ENCODE measurements at regions not wholly inside any gene's neighbourhood (a gene's known extent, or its start where the extent isn't known, plus 50 kb on each side); places are given as distances from the start of the nearest gene placed in this dataset.

GRCh38 chr7:13336227-13336626, 648.8 kb downstream of the ARL4A start:
- peak; percentile 68 for DNase-seq

GRCh38 chr7:13352677-13353076, 636.8 kb downstream of the ETV1 start:
- no peak for DNase-seq

- DNase-seq = no peak
Observed at GRCh38 chr7:13359656-13360055, 629.8 kb downstream of the ETV1 start.

GRCh38 chr7:13386741-13387140, 602.7 kb downstream of the ETV1 start:
- no peak for DNase-seq

GRCh38 chr7:13407911-13408310, 581.6 kb downstream of the ETV1 start:
- DNase-seq = no peak

GRCh38 chr7:13411151-13411550, 578.3 kb downstream of the ETV1 start:
- no peak for DNase-seq

GRCh38 chr7:13411636-13412035, 577.8 kb downstream of the ETV1 start:
- DNase-seq = no peak

- DNase-seq = no peak
Observed at GRCh38 chr7:13414181-13414580, 575.3 kb downstream of the ETV1 start.

- peak; percentile 0 for DNase-seq
Observed at GRCh38 chr7:13414661-13415107, 574.8 kb downstream of the ETV1 start.

- no peak for DNase-seq
Observed at GRCh38 chr7:13416071-13416470, 573.4 kb downstream of the ETV1 start.

GRCh38 chr7:13416544-13416943, 572.9 kb downstream of the ETV1 start:
- DNase-seq = no peak

- DNase-seq = no peak
Observed at GRCh38 chr7:13420726-13421125, 568.7 kb downstream of the ETV1 start.

- no peak for DNase-seq
Observed at GRCh38 chr7:13421776-13422175, 567.7 kb downstream of the ETV1 start.

GRCh38 chr7:13433946-13434345, 555.5 kb downstream of the ETV1 start:
- DNase-seq = no peak

GRCh38 chr7:13442226-13442625, 547.2 kb downstream of the ETV1 start:
- no peak for DNase-seq

GRCh38 chr7:13447637-13448036, 541.8 kb downstream of the ETV1 start:
- no peak for DNase-seq

- no peak for DNase-seq
Observed at GRCh38 chr7:13448243-13448642, 541.2 kb downstream of the ETV1 start.

GRCh38 chr7:13449460-13449859, 540.0 kb downstream of the ETV1 start:
- DNase-seq = no peak

GRCh38 chr7:13454916-13455592, 534.4 kb downstream of the ETV1 start:
- DNase-seq = no peak

- DNase-seq = no peak
Observed at GRCh38 chr7:13457790-13458189, 531.7 kb downstream of the ETV1 start.

GRCh38 chr7:13466874-13467547, 522.5 kb downstream of the ETV1 start:
- peak; percentile 1 for DNase-seq

GRCh38 chr7:13476881-13477444, 512.5 kb downstream of the ETV1 start:
- DNase-seq = no peak

GRCh38 chr7:13489386-13489785, 500.1 kb downstream of the ETV1 start:
- DNase-seq = no peak

- no peak for DNase-seq
Observed at GRCh38 chr7:13496976-13497375, 492.5 kb downstream of the ETV1 start.
